ENCODE measurements at regions not wholly inside any gene's neighbourhood (a gene's known extent, or its start where the extent isn't known, plus 50 kb on each side); places are given as distances from the start of the nearest gene placed in this dataset.

DNA sequence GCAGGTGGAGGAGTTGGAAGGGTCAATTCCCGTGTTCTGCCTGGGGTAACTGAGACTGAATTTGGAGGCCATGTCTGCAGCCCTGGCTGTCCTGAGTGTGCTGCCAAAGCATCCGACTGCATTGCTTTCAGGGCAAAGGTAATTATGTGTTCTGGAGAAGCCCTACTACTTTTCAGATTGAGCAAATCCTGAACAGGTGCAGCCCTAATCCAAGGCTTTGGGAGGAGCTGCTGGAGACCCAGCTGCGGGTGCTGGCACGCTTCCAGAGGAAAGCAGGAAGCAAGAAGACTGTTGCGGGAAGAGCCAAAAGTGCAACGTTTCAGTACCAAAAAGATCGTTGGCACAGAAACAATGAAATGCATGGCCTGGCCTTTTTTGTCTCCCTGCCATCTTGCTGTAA lies 73.7 kb upstream of the NRIP1 start:
- DNase-seq (ENCODE audit: low spot score): no peak

DNA sequence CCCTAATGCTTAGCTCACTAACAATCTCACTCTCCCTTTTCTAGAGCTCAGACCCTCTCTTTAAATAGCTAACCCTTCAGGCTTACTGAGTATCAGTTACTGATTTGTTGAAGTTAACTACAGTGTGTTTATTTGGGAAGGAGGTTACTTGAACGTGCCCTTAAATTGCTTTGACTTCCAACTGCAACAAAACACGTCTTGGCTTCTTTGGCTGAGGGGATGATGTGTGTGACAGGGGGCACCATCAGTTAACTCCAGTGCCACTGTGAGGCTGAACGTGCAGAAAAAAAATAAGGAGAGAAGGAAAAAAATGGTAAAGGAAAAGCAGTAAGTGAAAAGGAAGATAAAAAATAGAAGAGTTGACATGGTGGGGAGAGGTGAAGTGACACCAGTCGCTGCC lies 75.1 kb upstream of the NRIP1 start:
- TF ChIP-seq, protein P1, sequence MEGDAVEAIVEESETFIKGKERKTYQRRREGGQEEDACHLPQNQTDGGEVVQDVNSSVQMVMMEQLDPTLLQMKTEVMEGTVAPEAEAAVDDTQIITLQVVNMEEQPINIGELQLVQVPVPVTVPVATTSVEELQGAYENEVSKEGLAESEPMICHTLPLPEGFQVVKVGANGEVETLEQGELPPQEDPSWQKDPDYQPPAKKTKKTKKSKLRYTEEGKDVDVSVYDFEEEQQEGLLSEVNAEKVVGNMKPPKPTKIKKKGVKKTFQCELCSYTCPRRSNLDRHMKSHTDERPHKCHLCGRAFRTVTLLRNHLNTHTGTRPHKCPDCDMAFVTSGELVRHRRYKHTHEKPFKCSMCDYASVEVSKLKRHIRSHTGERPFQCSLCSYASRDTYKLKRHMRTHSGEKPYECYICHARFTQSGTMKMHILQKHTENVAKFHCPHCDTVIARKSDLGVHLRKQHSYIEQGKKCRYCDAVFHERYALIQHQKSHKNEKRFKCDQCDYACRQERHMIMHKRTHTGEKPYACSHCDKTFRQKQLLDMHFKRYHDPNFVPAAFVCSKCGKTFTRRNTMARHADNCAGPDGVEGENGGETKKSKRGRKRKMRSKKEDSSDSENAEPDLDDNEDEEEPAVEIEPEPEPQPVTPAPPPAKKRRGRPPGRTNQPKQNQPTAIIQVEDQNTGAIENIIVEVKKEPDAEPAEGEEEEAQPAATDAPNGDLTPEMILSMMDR (IDR thresholded peaks at IDR 0.05; ENCODE audit: extremely low read depth, missing control alignments): no peak
- DNase-seq (ENCODE audit: low spot score): no peak

More for the DNA sequence above, 73.7 kb upstream of the NRIP1 start:
- TF ChIP-seq, protein P1 (IDR thresholded peaks at IDR 0.05; ENCODE audit: extremely low read depth, missing control alignments): no peak

DNA sequence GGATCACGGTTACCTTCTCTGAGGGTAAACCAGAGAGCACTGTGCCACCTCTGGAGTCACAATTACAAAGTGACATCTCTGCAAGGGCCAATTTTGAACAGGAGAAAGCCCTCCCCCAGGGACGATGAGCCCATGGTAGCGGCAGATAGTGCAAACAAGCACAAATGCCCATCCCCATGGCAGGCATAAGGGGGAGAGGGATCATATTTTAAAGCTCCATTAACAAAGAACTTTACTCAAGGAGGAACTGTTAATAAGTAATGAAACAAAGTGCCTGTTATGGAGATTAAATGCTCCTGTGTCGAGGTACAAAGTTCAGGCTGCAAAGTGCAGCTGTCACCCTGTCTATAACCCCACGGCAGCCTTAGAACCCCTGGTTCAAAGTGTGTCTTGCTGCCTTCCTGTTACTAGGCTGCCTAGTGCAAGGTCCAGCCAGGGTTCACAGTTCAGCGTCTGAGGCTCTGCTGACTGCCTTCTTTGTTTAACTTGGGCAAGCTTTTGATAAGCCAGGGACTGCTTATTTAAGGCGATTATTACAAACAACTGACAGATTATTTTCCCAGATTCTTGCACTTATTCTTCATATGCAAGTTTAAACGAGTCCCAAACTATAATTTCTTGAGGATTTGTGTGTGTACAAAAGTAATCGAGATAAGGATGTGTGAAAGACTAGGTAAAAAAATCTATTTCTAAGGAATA lies 75.7 kb upstream of the NRIP1 start:
- TF ChIP-seq, protein P1 (IDR thresholded peaks at IDR 0.05; ENCODE audit: extremely low read depth, missing control alignments): no peak
- no peak for DNase-seq (ENCODE audit: low spot score)

DNA sequence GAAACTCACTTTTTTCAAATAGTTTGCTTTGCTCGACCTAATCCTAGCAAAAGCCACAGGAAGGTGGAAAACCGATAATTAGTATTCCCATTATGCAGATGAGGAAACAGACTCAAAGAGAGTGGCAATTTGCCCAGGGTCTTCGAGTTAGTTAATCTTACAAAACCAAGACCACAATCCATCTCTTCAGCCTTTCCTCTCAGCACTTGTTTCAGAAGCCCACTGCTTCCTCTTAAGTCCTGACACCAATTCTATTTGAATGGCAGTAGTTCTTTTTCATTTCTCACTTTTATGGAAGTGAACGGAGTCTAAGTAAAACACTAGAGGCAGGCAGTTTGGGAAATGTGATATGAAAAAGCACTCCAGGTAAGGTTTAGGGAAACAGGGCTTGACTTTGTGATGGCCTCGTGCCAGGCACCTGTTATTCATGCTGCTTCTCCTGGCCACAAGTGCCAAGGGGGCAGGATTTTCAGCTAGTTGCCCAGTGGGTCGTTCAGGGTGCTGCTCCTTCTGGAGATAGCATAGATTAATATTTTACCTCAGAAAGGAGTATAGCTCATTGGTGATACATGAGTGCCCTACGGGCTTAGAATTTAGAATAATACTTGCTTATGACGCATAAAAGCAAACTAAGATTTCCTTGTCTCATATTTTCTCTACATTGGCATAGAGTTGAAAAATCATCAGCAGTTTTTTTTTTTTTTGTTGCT lies 76.6 kb upstream of the NRIP1 start:
- DNase-seq (ENCODE audit: low spot score): no peak
- TF ChIP-seq, protein P1 (IDR thresholded peaks at IDR 0.05; ENCODE audit: extremely low read depth, missing control alignments): no peak

DNA sequence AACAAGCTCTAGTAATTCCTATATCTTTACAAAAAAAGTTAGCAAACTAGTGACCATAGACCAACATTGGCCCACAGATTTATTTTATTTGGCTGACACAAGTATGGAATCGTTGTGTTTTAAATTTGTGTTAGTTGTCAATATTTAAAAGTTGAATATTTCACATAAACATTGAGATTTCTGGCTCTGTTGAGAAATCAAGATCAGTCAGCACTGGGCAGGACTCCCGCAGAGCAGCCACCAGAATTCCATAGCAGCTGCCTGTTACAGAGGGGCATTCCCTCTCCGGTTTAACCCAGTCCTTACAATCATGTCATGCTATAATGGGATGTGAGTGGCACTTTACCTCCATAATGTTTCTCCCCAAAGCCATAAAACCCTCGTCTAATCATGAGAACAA lies 79.2 kb upstream of the NRIP1 start:
- TF ChIP-seq, protein P1 (IDR thresholded peaks at IDR 0.05; ENCODE audit: extremely low read depth, missing control alignments): no peak
- no peak for DNase-seq (ENCODE audit: low spot score)

DNA sequence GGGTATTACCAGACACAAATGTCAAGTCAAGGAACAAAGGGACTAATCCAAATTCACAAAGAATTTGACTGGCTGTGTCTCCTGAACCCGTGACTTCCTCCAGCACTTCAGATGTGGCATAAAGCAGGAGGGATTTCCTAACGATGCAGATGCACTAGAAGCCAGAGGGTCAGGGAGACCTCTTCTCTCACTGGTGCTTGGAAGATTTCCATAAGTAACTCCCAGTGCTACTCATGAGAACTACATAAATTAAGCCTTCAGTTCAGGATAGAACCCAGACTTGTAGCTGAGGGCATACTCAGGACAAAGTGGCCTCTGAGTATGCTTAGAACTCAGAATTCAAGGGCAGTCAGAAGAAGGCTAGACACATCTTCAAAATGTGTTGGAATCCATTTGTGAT lies 83.6 kb upstream of the NRIP1 start:
- TF ChIP-seq, protein P1 (IDR thresholded peaks at IDR 0.05; ENCODE audit: extremely low read depth, missing control alignments): no peak
- DNase-seq (ENCODE audit: low spot score): no peak

DNA sequence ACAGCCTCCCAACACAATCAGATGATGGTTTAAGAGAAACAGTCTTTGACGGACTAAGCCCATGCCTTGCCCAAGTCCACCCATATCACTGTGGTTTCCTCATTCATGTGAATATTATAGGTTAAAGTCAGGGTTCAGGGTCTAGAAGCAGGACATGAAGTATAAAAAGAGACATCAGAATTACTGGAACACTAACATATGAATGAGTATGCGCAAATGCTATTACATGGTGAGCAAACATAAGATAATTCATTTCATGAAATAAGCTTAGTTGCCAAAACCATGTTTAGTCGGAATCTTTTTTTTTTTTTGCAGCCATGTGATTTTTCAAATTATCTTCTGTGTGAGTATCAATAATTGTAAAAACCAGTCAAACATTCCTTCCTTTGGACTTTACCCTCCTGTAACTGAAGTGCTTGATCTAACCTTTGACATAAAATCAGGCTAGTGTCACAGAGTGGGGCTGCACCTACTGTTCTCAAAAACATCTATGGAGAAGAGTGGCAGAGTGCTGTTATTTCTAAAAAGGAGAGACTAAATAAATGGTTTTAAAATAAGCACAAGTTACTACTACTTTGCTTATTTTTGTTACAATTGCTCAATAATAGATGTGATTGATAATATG lies 84.9 kb upstream of the NRIP1 start:
- no peak for DNase-seq (ENCODE audit: low spot score)
- TF ChIP-seq, protein P1 (IDR thresholded peaks at IDR 0.05; ENCODE audit: extremely low read depth, missing control alignments): no peak

Measured in GM20000 (cell line).